IPS-18a (cell line): ENCODE measurements at regions not wholly inside any gene's neighbourhood (a gene's known extent, or its start where the extent isn't known, plus 50 kb on each side); places are given as distances from the start of the nearest gene placed in this dataset.

Experiments
- H3K27ac ChIP-seq: one replicate; pipeline ENCODE4 v1.5.1; 2013; ENCODE audit warnings: low read length
- H3K27me3 ChIP-seq: one replicate; pipeline ENCODE4 v1.6.1; 2013; ENCODE audit warnings: mild to moderate bottlenecking, low read length; ENCODE audit not compliant: control insufficient read depth, insufficient read depth
- H3K36me3 ChIP-seq: one replicate; pipeline ENCODE4 v1.6.1; 2013; ENCODE audit warnings: low read depth, low read length; ENCODE audit not compliant: control insufficient read depth
- H3K4me1 ChIP-seq: one replicate; pipeline ENCODE4 v1.6.1; 2013; ENCODE audit warnings: low read depth, low read length; ENCODE audit not compliant: control insufficient read depth
- H3K4me3 ChIP-seq: one replicate; pipeline ENCODE4 v1.5.1; 2013; ENCODE audit warnings: low read length
- H3K9ac ChIP-seq: one replicate; pipeline ENCODE4 v1.6.1; 2013; ENCODE audit warnings: mild to moderate bottlenecking, low read length, moderate library complexity
- H3K9me3 ChIP-seq: one replicate; pipeline ENCODE4 v1.6.1; 2013; ENCODE audit warnings: low read depth, low read length; ENCODE audit not compliant: control insufficient read depth

DNA sequence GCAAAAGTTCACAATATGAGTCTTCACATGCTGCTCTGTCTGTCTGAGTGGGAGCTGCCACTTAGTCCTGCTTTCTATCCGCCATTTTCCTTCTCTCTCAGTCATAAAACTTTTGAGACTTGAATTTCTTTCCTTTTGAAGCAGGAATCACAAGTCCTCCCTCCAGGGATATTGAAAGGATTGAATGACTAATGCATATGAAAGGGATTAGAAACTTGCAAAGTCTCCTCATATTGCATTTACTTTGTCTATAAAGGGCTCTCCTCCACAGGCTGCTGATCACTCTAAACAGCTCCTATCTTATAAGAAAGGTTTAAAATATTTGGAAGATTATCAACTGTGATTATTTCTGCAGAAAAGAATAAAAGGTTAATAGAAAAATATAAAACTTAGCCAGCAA is 879.1 kb downstream of the ARAP2 start:
- no peaks in the 10 kb centered on the region for H3K27me3 ChIP-seq
- no peak overlapping the region for H3K9ac ChIP-seq
- H3K36me3 ChIP-seq, result no peaks in the 10 kb centered on the region
- no peaks in the 10 kb centered on the region for H3K9me3 ChIP-seq
- H3K4me1 ChIP-seq, result peaks cover 6% of the 10 kb centered on the region
- no peak overlapping the region for H3K4me3 ChIP-seq
- no peak overlapping the region for H3K27ac ChIP-seq

DNA sequence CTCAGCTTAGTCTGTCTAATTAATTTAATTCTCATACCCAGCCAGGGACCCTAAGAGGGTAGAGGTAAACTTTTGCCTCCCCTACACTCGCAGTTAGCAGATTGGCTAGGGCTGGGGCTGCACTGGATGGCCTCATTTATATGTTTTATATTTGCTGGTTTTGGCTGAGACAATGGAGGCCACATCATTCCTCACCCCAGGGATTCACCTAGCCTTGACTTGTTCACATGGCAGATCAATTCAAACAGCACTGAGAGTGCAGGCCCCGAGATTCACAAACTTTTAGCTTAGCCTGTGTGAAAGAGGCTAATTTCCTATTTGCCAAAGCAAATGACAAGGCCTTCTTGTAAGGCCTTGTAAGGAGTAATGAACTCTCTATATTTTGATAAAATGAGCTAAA is 844.4 kb downstream of the ARAP2 start:
- H3K4me1 ChIP-seq, result peaks cover 4% of the 10 kb centered on the region
- H3K4me3 ChIP-seq, result no peak overlapping the region
- no peak overlapping the region for H3K27ac ChIP-seq
- H3K36me3 ChIP-seq, result no peaks in the 10 kb centered on the region
- H3K9ac ChIP-seq, result no peak overlapping the region
- no peaks in the 10 kb centered on the region for H3K9me3 ChIP-seq
- no peaks in the 10 kb centered on the region for H3K27me3 ChIP-seq

DNA sequence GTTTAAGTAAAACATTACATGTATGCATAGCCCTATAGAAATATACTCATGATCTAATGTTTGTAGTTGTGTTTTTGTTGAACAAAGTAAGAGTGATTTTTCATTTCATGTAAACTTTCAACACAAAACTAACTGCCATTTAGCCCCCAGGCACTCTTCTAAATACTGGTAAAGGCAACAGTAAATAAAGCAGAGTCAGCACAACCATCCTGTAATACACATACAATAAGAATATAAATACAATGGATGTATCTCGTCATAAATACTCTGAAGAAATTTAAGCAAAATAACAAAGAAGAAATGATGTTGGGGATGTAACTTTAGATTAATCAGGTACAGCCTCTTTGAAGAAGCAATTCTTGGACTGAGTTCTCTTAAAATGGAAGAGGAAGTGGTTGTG is 821.2 kb downstream of the ARAP2 start:
- no peaks in the 10 kb centered on the region for H3K4me1 ChIP-seq
- no peaks in the 10 kb centered on the region for H3K36me3 ChIP-seq
- H3K4me3 ChIP-seq, result no peak overlapping the region
- H3K9ac ChIP-seq, result no peak overlapping the region
- H3K27me3 ChIP-seq, result no peaks in the 10 kb centered on the region
- H3K9me3 ChIP-seq, result no peaks in the 10 kb centered on the region
- H3K27ac ChIP-seq, result no peak overlapping the region

DNA sequence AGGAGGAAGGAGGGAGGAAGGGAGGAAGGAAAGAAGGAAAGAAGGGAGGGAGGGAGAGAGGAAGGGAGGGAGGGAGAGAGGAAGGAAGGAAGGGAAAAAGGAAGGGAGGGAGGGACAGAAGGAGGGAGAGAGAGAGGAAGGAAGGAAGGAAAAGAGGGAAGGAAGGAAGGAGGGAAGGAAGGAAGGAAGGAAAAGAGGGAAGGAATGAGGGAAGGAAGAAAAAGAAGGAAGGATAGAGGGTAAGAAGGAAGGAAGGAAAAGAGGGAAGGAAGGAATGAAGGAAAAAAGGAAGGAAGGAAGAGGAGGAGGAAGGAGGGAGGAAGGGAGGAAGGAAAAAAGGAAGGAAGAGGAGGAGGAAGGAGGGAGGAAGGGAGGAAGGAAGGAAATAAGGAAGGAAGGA is 796.8 kb downstream of the ARAP2 start:
- no peak overlapping the region for H3K9ac ChIP-seq
- H3K9me3 ChIP-seq, result peaks cover 11% of the 10 kb centered on the region
- no peak overlapping the region for H3K27ac ChIP-seq
- H3K27me3 ChIP-seq, result no peaks in the 10 kb centered on the region
- no peak overlapping the region for H3K4me3 ChIP-seq
- H3K4me1 ChIP-seq, result no peaks in the 10 kb centered on the region
- H3K36me3 ChIP-seq, result no peaks in the 10 kb centered on the region

DNA sequence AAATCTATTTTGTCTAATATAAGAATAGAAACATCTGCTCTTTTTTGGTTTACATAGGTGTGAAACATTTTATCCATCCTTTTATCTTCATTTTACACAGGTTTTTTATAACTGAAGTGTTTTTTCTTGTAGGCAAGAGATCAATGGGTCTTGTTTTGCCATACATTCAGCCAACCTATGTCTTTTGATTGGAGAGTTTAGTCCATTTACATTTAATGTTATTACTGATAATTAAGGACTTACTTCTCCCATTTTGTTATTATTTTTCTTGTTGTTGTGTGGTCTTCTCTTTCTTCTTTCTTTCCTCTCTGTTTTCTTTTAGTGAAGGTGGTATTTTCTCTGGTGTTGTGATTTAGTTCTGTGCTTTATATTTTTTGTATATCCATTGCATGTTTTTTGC is 785.3 kb downstream of the ARAP2 start:
- no peaks in the 10 kb centered on the region for H3K36me3 ChIP-seq
- no peak overlapping the region for H3K27ac ChIP-seq
- H3K4me1 ChIP-seq, result no peaks in the 10 kb centered on the region
- H3K27me3 ChIP-seq, result no peaks in the 10 kb centered on the region
- H3K9me3 ChIP-seq, result no peaks in the 10 kb centered on the region
- no peak overlapping the region for H3K9ac ChIP-seq
- no peak overlapping the region for H3K4me3 ChIP-seq

DNA sequence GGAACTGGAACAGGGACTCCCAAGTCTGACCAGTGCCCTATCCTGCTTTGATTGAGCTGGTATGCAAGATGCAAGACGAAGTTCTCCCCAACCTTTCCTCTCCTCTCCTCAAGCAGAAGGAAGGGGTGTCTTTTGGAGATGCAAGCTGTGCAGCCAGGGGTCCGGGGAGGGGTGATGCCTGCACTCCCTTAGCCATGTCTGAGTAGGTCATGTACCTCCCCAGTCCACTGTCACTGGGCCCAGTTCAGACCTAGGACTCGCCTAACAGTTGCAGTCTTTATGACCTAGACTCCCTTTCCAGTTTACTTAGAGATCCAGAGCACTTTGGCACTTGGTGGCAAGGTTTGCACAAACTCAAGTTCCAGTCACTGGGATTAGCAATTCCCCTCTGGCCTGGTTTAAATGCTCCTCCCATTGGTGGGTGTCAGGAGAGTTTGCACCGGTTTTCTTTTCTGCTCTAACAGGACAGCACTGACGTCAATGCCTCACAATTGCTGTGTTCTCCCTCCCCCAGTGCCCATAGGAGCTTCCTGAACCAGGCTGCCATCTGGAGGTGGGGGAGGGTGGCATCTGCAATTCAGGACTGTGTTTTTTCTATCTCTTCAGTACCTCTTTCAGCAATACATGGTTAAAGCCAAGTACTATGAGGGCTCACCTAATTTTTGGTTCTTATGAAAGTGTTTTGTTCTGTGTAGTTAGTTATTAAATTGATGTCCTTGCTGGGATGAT is 782.2 kb downstream of the ARAP2 start:
- Histone ChIP-seq H3K4me1 (peaks cover 6% of the 10 kb centered on the region), H3K9me3 (no peaks in the 10 kb centered on the region), H3K4me3 (no peak overlapping the region), H3K36me3 (no peaks in the 10 kb centered on the region), H3K27ac (no peak overlapping the region), H3K27me3 (no peaks in the 10 kb centered on the region), H3K9ac (no peak overlapping the region)

DNA sequence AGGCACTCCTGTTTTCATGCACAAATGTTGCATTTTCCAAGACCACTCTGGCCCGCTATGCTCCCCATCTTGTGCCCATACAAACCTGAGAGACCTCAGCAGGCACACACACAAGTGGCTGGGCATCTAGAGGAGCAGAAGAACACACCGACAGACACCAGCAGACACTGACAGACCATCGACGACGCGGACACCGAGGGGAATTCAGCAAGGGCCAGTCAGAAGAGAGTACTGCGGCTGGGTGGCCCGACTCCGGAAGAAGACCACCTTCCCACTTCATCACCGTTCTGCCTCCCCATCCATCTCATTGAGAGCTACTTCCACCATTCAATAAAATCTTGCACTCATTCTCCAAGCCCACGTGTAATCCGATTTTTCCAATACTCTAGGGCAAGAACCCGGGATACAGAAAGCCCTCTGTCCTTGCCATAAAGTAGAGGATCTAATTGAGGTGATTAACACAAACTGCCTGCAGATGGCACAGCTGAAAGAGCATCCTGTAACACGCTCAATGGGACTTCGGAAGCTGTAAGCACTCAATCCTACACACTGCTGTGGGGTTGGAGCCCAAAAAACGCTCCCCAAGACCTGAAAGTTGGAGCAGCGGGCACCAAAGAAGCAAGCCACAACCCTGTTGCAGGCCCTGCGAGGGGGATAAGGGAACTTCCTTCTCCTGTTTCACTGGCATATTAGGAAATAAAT is 780.9 kb downstream of the ARAP2 start:
- Histone ChIP-seq H3K36me3 (no peaks in the 10 kb centered on the region), H3K9ac (no peak overlapping the region), H3K27ac (no peak overlapping the region), H3K27me3 (no peaks in the 10 kb centered on the region), H3K9me3 (no peaks in the 10 kb centered on the region), H3K4me3 (no peak overlapping the region), H3K4me1 (peaks cover 6% of the 10 kb centered on the region)

DNA sequence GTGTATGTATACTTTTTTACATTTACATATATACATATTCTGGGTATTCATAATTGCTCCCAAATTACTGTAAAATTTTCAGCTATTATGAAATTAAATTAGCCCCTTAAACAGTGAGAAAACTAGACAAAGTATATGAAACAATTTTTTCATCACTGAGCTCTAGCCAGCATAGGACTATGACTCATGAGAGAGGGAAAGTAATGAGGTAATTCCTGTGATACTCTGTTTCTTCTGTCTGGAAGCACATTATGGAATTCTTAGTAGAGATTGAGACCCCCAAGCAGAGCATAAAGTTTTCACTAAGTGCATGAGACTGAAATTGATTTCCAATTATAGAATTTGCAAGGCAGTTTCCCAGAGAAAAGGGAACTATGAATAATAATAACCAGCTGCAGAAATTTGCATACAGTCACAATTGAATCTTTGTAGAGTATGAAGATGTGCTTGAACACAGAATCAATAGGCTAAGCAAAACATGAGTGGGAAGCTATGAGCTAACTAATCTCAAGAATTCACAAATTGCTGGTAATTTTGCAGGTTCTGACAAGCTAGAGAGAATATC is 779.3 kb downstream of the ARAP2 start:
- H3K27me3 ChIP-seq, result no peaks in the 10 kb centered on the region
- no peak overlapping the region for H3K9ac ChIP-seq
- H3K9me3 ChIP-seq, result no peaks in the 10 kb centered on the region
- H3K4me3 ChIP-seq, result no peak overlapping the region
- H3K36me3 ChIP-seq, result no peaks in the 10 kb centered on the region
- H3K27ac ChIP-seq, result no peak overlapping the region
- H3K4me1 ChIP-seq, result peaks cover 6% of the 10 kb centered on the region

DNA sequence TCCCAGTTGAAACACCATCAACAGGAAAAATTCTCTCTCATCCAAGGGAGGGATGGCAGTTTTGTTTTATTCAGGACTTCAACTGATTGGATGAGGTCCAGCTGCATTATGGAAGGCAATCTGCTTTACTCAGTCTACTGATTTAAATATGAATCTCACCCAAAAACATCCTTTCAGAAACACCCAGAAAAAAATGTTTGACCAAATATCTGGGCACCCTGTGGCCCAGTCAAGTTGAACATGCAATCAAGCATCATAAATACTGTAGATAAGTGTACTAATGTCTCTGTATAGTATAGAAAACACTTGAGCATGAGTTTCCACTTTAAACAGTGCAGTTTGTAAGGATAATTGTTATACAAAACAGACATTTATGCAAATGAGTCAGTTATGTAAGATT is 753.2 kb downstream of the ARAP2 start:
- no peak overlapping the region for H3K27ac ChIP-seq
- no peaks in the 10 kb centered on the region for H3K4me1 ChIP-seq
- H3K36me3 ChIP-seq, result no peaks in the 10 kb centered on the region
- H3K27me3 ChIP-seq, result no peaks in the 10 kb centered on the region
- H3K9ac ChIP-seq, result no peak overlapping the region
- no peak overlapping the region for H3K4me3 ChIP-seq
- H3K9me3 ChIP-seq, result no peaks in the 10 kb centered on the region

DNA sequence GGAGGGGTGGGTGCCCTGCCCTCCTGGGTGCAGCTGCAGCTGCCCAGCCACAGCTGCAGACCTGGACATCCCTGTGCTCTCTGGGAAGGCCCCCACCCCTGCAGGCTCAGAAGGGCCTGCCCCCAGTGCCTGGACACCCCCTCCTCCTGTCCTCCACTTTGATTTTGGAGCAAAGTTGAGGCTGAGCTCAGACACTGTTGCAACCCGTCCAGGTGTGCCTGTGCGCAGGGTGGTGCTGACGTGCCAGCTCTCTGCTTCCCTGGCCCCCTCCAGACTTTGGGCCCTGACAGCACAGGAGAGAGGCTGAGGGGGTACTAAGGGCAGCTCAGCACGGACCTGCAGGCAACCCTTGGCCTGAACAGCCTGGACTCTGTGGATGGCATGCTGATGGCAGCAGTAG is 750.3 kb downstream of the ARAP2 start:
- no peaks in the 10 kb centered on the region for H3K36me3 ChIP-seq
- H3K4me1 ChIP-seq, result no peaks in the 10 kb centered on the region
- H3K9ac ChIP-seq, result no peak overlapping the region
- no peak overlapping the region for H3K27ac ChIP-seq
- H3K9me3 ChIP-seq, result no peaks in the 10 kb centered on the region
- no peaks in the 10 kb centered on the region for H3K27me3 ChIP-seq
- H3K4me3 ChIP-seq, result no peak overlapping the region

DNA sequence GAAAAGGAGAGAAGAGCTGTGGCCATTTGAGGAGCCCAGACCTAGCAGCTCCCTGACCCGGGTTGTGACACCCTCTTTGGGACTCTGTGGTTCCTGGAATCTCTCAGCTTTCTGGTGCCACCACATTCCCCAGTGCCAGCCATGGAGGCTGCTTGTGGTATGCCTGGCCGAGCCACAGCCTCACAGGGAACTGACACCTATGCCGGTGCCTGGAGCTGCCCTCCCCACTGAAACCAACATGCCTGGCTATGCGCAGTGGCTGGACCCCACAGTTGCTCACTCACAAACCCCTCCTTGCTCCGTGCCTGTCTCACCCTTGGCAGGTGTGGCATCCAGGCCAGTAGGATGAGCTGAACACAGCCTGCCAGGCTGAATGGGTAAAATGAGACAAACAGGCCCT is 749.4 kb downstream of the ARAP2 start:
- Histone ChIP-seq H3K9me3 (no peaks in the 10 kb centered on the region), H3K4me3 (no peak overlapping the region), H3K27ac (no peak overlapping the region), H3K27me3 (no peaks in the 10 kb centered on the region), H3K4me1 (no peaks in the 10 kb centered on the region), H3K36me3 (no peaks in the 10 kb centered on the region), H3K9ac (no peak overlapping the region)

DNA sequence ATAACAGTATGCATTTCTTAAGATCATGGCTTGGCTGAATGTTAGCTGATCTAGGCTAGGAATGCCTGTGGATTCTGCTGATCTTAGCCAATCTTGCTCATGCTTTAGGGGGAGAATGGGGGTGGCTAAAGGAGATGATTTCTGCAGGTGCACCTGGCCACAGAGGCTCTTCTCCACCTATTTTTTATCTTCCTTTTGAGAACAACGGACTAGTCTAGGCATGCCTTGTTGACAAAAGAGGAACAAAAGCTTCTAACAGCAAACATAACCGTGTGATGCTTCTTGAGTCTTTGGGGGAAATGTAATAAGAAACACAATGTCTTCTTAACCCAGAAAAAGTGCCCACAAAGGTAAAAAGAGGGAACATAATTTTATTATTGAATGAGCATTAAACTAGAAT is 743.5 kb downstream of the ARAP2 start:
- Histone ChIP-seq H3K9me3 (no peaks in the 10 kb centered on the region), H3K36me3 (no peaks in the 10 kb centered on the region), H3K27ac (no peak overlapping the region), H3K9ac (no peak overlapping the region), H3K4me1 (no peaks in the 10 kb centered on the region), H3K4me3 (no peak overlapping the region), H3K27me3 (no peaks in the 10 kb centered on the region)
